ENCODE measurements at regions not wholly inside any gene's neighbourhood (a gene's known extent, or its start where the extent isn't known, plus 50 kb on each side); places are given as distances from the start of the nearest gene placed in this dataset.

- no peak for DNase-seq (ENCODE audit: low read depth)
- TF ChIP-seq, protein P1, sequence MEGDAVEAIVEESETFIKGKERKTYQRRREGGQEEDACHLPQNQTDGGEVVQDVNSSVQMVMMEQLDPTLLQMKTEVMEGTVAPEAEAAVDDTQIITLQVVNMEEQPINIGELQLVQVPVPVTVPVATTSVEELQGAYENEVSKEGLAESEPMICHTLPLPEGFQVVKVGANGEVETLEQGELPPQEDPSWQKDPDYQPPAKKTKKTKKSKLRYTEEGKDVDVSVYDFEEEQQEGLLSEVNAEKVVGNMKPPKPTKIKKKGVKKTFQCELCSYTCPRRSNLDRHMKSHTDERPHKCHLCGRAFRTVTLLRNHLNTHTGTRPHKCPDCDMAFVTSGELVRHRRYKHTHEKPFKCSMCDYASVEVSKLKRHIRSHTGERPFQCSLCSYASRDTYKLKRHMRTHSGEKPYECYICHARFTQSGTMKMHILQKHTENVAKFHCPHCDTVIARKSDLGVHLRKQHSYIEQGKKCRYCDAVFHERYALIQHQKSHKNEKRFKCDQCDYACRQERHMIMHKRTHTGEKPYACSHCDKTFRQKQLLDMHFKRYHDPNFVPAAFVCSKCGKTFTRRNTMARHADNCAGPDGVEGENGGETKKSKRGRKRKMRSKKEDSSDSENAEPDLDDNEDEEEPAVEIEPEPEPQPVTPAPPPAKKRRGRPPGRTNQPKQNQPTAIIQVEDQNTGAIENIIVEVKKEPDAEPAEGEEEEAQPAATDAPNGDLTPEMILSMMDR (conservative IDR thresholded peaks at IDR 0.05; ENCODE audit: low read depth, low read length) = no peak
- H3K4me3 ChIP-seq (ENCODE audit: low read depth, low read length) = no peak overlapping the region
Observed at GRCh38 chr2:220935789-220936321, 636.2 kb downstream of the EPHA4 start.

DNA sequence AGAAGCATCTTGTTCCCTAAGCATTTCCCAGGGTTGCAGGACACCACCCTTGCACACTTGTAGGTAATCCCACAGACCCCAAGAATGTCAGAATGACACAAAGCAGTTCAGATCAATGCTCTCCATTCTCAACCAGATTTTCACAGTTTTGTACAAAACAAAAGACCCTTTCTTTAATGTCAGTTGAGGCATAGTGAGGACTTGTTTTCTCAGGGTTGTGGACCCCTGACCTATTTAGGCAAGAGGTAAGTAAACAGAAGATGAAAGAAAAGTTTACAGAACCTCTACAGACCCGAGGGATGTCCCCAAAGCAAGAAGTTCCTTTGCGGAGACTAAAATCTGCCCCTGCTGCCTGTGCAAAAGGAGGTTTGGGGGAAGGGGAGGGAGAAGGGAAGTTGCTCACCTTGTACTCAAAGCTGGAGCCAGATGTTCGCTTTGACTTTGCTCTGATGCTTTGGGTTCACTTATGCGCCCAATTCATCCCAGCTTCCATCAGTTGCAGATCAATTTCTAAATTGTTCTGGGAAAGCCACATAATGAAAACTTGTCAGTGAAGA is 635.4 kb downstream of the EPHA4 start:
- DNase-seq (ENCODE audit: low read depth) = no peak
- TF ChIP-seq, protein P1 (conservative IDR thresholded peaks at IDR 0.05; ENCODE audit: low read depth, low read length) = no peak
- no peak overlapping the region for H3K4me3 ChIP-seq (ENCODE audit: low read depth, low read length)

- no peak for DNase-seq (ENCODE audit: low read depth)
- TF ChIP-seq, protein P1 (conservative IDR thresholded peaks at IDR 0.05; ENCODE audit: low read depth, low read length) = no peak
- H3K4me3 ChIP-seq (ENCODE audit: low read depth, low read length) = no peak overlapping the region
Observed at GRCh38 chr2:220937245-220937644, 634.9 kb downstream of the EPHA4 start.

GRCh38 chr2:220940646-220941045 is 631.5 kb downstream of the EPHA4 start:
- no peak overlapping the region for H3K4me3 ChIP-seq (ENCODE audit: low read depth, low read length)
- TF ChIP-seq, protein P1 (conservative IDR thresholded peaks at IDR 0.05; ENCODE audit: low read depth, low read length) = no peak
- no peak for DNase-seq (ENCODE audit: low read depth)

DNA sequence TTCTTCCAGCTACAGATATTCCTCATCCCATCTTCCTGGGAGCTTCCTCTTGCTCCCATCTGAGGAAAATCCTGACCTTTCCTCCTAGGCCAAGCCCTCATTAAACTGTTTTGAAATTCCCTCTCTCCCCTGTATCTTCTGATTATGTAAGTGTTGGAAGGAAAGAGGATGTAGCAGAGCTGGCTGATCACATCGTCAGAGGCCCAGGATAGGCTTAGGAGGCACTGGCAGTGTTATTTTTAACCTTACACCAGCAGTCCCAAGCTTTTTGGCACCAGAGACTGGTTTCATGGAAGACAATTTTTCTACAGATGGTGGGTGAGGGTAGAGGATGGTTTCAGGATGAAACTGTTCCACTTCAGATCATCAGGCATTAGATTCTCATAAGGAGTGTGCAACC is 630.4 kb downstream of the EPHA4 start:
- TF ChIP-seq, protein P1 (conservative IDR thresholded peaks at IDR 0.05; ENCODE audit: low read depth, low read length) = no peak
- no peak for DNase-seq (ENCODE audit: low read depth)
- H3K4me3 ChIP-seq (ENCODE audit: low read depth, low read length) = no peak overlapping the region

- TF ChIP-seq, protein P1 (conservative IDR thresholded peaks at IDR 0.05; ENCODE audit: low read depth, low read length) = no peak
- no peak overlapping the region for H3K4me3 ChIP-seq (ENCODE audit: low read depth, low read length)
- DNase-seq (ENCODE audit: low read depth) = no peak
Observed at GRCh38 chr2:220946552-220946951, 625.6 kb downstream of the EPHA4 start.

- TF ChIP-seq, protein P1 (conservative IDR thresholded peaks at IDR 0.05; ENCODE audit: low read depth, low read length) = no peak
- H3K4me3 ChIP-seq (ENCODE audit: low read depth, low read length) = no peak overlapping the region
- no peak for DNase-seq (ENCODE audit: low read depth)
Observed at GRCh38 chr2:220948579-220948978, 623.5 kb downstream of the EPHA4 start.

Measured in choroid plexus epithelial cell (primary cell).